HEK293 (cell line): ENCODE measurements at regions not wholly inside any gene's neighbourhood (a gene's known extent, or its start where the extent isn't known, plus 50 kb on each side); places are given as distances from the start of the nearest gene placed in this dataset.

Source experiments
- CTCF ChIA-PET: fragments of 350-600 bp; formaldehyde crosslinking; extraction: SDS; loops from one replicate; lab custom pipeline; 2021; ENCODE audit warnings: antibody characterized with exemption; lab: Yijun Ruan, JAX
- POLR2A ChIA-PET: fragments of 300-600 bp; formaldehyde crosslinking; extraction: SDS; loops from one replicate; lab custom pipeline; 2020; ENCODE audit warnings: antibody characterized with exemption, inconsistent platforms; lab: Yijun Ruan, JAX
- H3K27ac ChIP-seq: fragments of 200-500 bp; sonication (Bioruptor generic); 2 replicates; pipeline ENCODE4 v1.5.1; 2014; ENCODE audit warnings: low read depth, low read length, control low read depth, inconsistent platforms; ENCODE audit errors: extremely low read depth
- H3K36me3 ChIP-seq, 2 experiments: fragments of 200-500 bp in 1 of 2; sonication (Bioruptor generic) in 1 of 2; 1 replicate in 1 of 2; 2 replicates in 1 of 2; pipeline ENCODE4 v1.5.1; 2014 to 2017; ENCODE audit warnings: inconsistent platforms in 2 of 2, low read length in 2 of 2; ENCODE audit not compliant: control insufficient read depth in 2 of 2, insufficient read depth in 1 of 2
- H3K4me1 ChIP-seq: fragments of 200-500 bp; sonication (Bioruptor generic); 2 replicates; pipeline ENCODE4 v1.5.1; 2014; ENCODE audit warnings: mild to moderate bottlenecking, low read length, inconsistent platforms; ENCODE audit not compliant: control insufficient read depth, insufficient read depth
- H3K4me3 ChIP-seq: 2 replicates; pipeline ENCODE4 v1.5.1; 2011; ENCODE audit warnings: low read depth, mild to moderate bottlenecking, control low read depth, low read length, moderate library complexity
- H3K9me3 ChIP-seq: fragments of 200-500 bp; sonication (Bioruptor generic); 2 replicates; pipeline ENCODE4 v1.5.1; 2014; ENCODE audit warnings: low read depth, low read length, inconsistent platforms; ENCODE audit not compliant: control insufficient read depth, insufficient read depth
- GFI1B ChIP-seq: fragments of 450-650 bp; formaldehyde crosslinking; IDR thresholded peaks from 2 replicates; pipeline ENCODE4 v1.5.1; 2016; ENCODE audit warnings: missing biosample characterization, missing genetic modification characterization
- GLIS1 ChIP-seq: fragments of 450-650 bp; formaldehyde crosslinking; IDR thresholded peaks from 2 replicates; pipeline ENCODE4 v1.5.1; 2016; ENCODE audit warnings: missing biosample characterization, missing genetic modification characterization
- KLF1 ChIP-seq: fragments of 450-650 bp; formaldehyde crosslinking; IDR thresholded peaks from 2 replicates; pipeline ENCODE4 v1.5.1; 2016; ENCODE audit warnings: missing biosample characterization, missing genetic modification characterization
- KLF8 ChIP-seq: fragments of 450-650 bp; formaldehyde crosslinking; IDR thresholded peaks from 2 replicates; pipeline ENCODE4 v1.5.1; 2016; ENCODE audit warnings: missing biosample characterization, missing genetic modification characterization
- MEIS1 ChIP-seq: sonication (generic); formaldehyde crosslinking; IDR thresholded peaks from 2 replicates; pipeline ENCODE4 v1.8.1; 2022; ENCODE audit warnings: missing genetic modification reagents, mild to moderate bottlenecking, borderline replicate concordance
- SP7 ChIP-seq: fragments of 450-650 bp; formaldehyde crosslinking; IDR thresholded peaks from 2 replicates; pipeline ENCODE4 v1.5.1; 2016; ENCODE audit warnings: missing biosample characterization, missing genetic modification characterization
- ZBTB8A ChIP-seq: fragments of 450-650 bp; formaldehyde crosslinking; IDR thresholded peaks from 2 replicates; pipeline ENCODE4 v1.5.1; 2016; ENCODE audit warnings: missing biosample characterization, missing genetic modification characterization
- ZFP37 ChIP-seq: fragments of 450-650 bp; formaldehyde crosslinking; IDR thresholded peaks from 2 replicates; pipeline ENCODE4 v1.5.1; 2016; ENCODE audit warnings: missing biosample characterization, missing genetic modification characterization
- ZFP69B ChIP-seq: fragments of 450-650 bp; formaldehyde crosslinking; IDR thresholded peaks from 2 replicates; pipeline ENCODE4 v1.5.1; 2016; ENCODE audit warnings: missing biosample characterization, missing genetic modification characterization
- ZNF112 ChIP-seq: fragments of 450-650 bp; formaldehyde crosslinking; IDR thresholded peaks from 2 replicates; pipeline ENCODE4 v1.5.0; 2017; ENCODE audit warnings: missing biosample characterization, missing genetic modification characterization
- ZNF214 ChIP-seq: fragments of 450-650 bp; formaldehyde crosslinking; IDR thresholded peaks from 2 replicates; pipeline ENCODE4 v1.5.1; 2017; ENCODE audit warnings: missing biosample characterization, mild to moderate bottlenecking, missing genetic modification characterization, borderline replicate concordance
- ZNF311 ChIP-seq: fragments of 450-650 bp; formaldehyde crosslinking; IDR thresholded peaks from 2 replicates; pipeline ENCODE4 v1.5.1; 2017; ENCODE audit warnings: missing biosample characterization, missing genetic modification characterization, borderline replicate concordance
- ZNF501 ChIP-seq: fragments of 450-650 bp; formaldehyde crosslinking; IDR thresholded peaks from 2 replicates; pipeline ENCODE4 v1.5.1; 2016; ENCODE audit warnings: missing biosample characterization, missing genetic modification characterization
- ZNF530 ChIP-seq: fragments of 450-650 bp; formaldehyde crosslinking; IDR thresholded peaks from 2 replicates; pipeline ENCODE4 v1.5.1; 2016; ENCODE audit warnings: low read depth, missing biosample characterization, missing genetic modification characterization
- ZNF571 ChIP-seq: fragments of 450-650 bp; formaldehyde crosslinking; IDR thresholded peaks from 2 replicates; pipeline ENCODE4 v1.5.0; 2017; ENCODE audit warnings: missing biosample characterization, missing genetic modification characterization
- ZNF654 ChIP-seq: fragments of 450-650 bp; formaldehyde crosslinking; IDR thresholded peaks from 2 replicates; pipeline ENCODE4 v1.5.1; 2016; ENCODE audit warnings: low read depth, missing biosample characterization, missing genetic modification characterization
- ZNF670 ChIP-seq: fragments of 450-650 bp; formaldehyde crosslinking; IDR thresholded peaks from 2 replicates; pipeline ENCODE4 v1.5.1; 2016; ENCODE audit warnings: missing biosample characterization, missing genetic modification characterization, low read depth
- ZNF701 ChIP-seq: fragments of 450-650 bp; formaldehyde crosslinking; IDR thresholded peaks from 2 replicates; pipeline ENCODE4 v1.5.1; 2016; ENCODE audit warnings: missing biosample characterization, missing genetic modification characterization
- ZNF777 ChIP-seq: fragments of 450-650 bp; formaldehyde crosslinking; IDR thresholded peaks from 2 replicates; pipeline ENCODE4 v1.5.1; 2017; ENCODE audit warnings: missing biosample characterization, missing genetic modification characterization, borderline replicate concordance
- TF ChIP-seq, protein P1 (sequence below): fragments of 450-650 bp; formaldehyde crosslinking; IDR thresholded peaks from 2 replicates; pipeline ENCODE4 v1.5.1; 2016; ENCODE audit warnings: missing biosample characterization, missing genetic modification characterization
- TF ChIP-seq, protein P2 (sequence below): fragments of 450-650 bp; formaldehyde crosslinking; IDR thresholded peaks from 2 replicates; pipeline ENCODE4 v1.5.1; 2016; ENCODE audit warnings: missing biosample characterization, missing genetic modification characterization
- TF ChIP-seq, protein P3 (sequence below): fragments of 450-650 bp; formaldehyde crosslinking; IDR thresholded peaks from 2 replicates; pipeline ENCODE4 v1.5.1; 2016; ENCODE audit warnings: missing biosample characterization, missing genetic modification characterization, low read depth
- TF ChIP-seq, protein P4 (sequence below): fragments of 450-650 bp; formaldehyde crosslinking; IDR thresholded peaks from 2 replicates; pipeline ENCODE4 v1.5.1; 2017; ENCODE audit warnings: missing biosample characterization, missing genetic modification characterization

DNA sequence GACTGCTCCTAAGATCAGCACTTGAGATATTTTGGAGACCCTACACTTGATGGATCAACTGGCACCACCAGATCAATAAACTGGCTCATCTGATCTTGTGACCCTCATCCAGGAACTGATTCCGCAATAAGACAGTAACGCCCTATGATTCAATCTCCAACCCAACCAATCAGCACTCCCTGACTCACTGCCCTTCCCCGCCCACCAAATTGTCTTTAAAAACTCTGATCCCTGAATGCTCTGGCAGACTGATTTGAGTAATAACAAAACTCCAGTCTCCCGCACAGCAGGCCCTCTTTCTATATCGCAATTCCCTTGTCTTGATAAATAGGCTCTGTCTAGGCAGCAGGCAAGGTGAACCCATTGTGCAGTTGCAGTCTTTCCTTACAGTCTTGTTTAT is 677.0 kb downstream of the LRRC70 start (continued):
- TF ChIP-seq, protein P1, sequence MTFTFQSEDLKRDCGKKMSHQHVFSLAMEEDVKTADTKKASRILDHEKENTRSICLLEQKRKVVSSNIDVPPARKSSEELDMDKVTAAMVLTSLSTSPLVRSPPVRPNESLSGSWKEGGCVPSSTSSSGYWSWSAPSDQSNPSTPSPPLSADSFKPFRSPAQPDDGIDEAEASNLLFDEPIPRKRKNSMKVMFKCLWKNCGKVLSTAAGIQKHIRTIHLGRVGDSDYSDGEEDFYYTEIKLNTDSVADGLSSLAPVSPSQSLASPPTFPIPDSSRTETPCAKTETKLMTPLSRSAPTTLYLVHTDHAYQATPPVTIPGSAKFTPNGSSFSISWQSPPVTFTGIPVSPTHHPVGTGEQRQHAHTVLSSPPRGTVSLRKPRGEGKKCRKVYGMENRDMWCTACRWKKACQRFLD (tag by site-specific recombination): no peak
- no peak for TF ChIP-seq GLIS1 (tag by site-specific recombination)
- no peak for TF ChIP-seq ZNF501 (tag by site-specific recombination)
- TF ChIP-seq ZNF670 (tag by site-specific recombination): no peak
- TF ChIP-seq, protein P2, sequence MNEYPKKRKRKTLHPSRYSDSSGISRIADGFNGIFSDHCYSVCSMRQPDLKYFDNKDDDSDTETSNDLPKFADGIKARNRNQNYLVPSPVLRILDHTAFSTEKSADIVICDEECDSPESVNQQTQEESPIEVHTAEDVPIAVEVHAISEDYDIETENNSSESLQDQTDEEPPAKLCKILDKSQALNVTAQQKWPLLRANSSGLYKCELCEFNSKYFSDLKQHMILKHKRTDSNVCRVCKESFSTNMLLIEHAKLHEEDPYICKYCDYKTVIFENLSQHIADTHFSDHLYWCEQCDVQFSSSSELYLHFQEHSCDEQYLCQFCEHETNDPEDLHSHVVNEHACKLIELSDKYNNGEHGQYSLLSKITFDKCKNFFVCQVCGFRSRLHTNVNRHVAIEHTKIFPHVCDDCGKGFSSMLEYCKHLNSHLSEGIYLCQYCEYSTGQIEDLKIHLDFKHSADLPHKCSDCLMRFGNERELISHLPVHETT: no peak

DNA sequence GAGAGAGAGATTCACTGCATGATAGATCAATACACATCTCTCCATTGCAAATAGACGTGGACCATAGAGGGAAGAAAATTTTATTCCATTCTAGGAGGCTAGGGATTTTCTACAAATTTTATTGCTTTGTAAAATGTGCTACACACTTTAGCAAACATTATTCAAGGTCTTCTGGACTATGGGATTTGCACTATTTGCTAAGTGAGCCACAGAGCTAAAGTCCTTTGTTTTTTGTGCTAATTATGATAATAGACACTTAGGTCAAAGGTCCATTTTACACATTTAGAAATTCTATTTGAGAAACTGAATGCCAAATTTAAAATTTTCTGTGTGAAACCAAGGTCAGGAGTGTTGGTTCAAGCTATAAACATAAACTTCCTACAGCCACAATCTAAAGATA is 672.3 kb downstream of the LRRC70 start:
- POLR2A ChIA-PET: no interaction called here
- TF ChIP-seq KLF1 (tag by site-specific recombination) (no peak), KLF8 (tag by site-specific recombination) (no peak)
- TF ChIP-seq, all 188 proteins: peak for 0
- Histone ChIP-seq H3K4me3 (no peak overlapping the region), H3K27ac (no peak overlapping the region), H3K9me3 (no peaks in the 10 kb centered on the region), H3K36me3 (no peaks in the 10 kb centered on the region), H3K4me1 (no peaks in the 10 kb centered on the region)
- CTCF ChIA-PET: no interaction called here

DNA sequence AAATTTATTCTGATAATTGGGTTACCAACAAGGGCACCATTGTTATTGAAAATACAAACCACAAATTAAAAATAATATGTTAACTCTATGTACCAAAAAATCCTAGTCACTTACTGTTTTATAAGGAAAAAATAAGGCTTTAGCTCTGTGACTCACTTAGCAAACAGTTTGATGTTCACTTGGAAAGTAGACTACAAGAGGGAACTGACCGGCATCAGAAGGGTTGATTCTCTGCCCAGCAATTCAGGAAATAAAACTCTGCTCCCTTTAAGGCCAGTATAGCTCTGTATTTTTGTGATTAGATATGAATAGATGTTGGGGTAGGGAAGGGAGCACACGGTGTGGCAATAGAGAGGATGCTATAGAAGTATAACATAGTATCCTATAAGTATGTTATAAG is 671.3 kb downstream of the LRRC70 start:
- POLR2A ChIA-PET: no interaction called here
- H3K27ac ChIP-seq: no peak overlapping the region
- H3K4me1 ChIP-seq: no peaks in the 10 kb centered on the region
- H3K9me3 ChIP-seq: no peaks in the 10 kb centered on the region
- CTCF ChIA-PET: interaction anchor here (0.6 kb wide), 1 partner anchor 1033 kb away, joined by 4 read pairs; no protein-coding TSS in a partner anchor
- H3K4me3 ChIP-seq: no peak overlapping the region
- no peak for TF ChIP-seq ZNF701 (tag by site-specific recombination)
- no peaks in the 10 kb centered on the region for H3K36me3 ChIP-seq

DNA sequence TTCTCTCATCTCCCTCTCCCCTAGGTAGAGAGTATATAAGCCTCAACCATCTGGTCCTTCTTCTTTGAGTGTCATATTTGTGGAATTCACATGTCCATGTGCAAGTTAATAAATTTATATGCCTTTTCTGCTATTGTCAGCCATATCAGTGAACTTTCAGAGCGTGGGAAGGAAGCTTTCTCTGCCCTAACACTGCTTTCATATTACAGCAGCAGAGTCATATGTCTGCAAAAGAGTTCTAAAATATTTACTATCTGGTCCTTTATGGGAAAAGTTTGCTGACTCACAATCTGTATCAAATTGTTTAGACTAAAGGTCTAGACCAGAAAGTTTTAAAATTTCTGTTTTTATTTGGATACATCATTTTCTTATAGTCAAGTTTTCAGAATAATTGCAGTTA is 669.0 kb downstream of the LRRC70 start:
- H3K36me3 ChIP-seq: no peaks in the 10 kb centered on the region
- H3K9me3 ChIP-seq: no peaks in the 10 kb centered on the region
- no peaks in the 10 kb centered on the region for H3K4me1 ChIP-seq
- ChIA-PET CTCF (no interaction called here), POLR2A (no interaction called here)
- no peak overlapping the region for H3K27ac ChIP-seq
- TF ChIP-seq ZFP69B (tag by site-specific recombination) (no peak), ZNF214 (tag by site-specific recombination) (no peak), SP7 (tag by site-specific recombination) (no peak), ZNF777 (tag by site-specific recombination) (no peak), ZNF311 (tag by site-specific recombination) (no peak), ZNF571 (tag by site-specific recombination) (no peak), ZNF112 (tag by site-specific recombination) (no peak)
- TF ChIP-seq, all 188 proteins: peak for 0
- H3K4me3 ChIP-seq: no peak overlapping the region

DNA sequence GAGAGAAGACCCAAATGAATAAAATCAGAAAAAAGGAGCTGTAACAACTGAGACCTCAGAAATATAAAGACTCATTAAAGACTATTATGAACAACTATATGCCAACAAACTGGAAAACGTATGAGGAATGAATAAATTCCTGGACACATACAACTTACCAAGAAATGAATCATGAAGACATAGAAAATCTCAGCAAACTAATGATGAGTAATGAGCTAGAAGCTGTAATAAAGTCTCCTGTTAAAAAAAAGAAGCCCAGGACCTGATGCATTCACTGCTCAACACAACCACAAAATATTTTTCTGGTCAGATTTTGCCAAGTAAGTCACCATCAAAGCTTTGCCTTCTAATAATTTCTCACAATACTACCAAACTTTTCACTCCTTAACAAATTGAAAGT is 666.7 kb downstream of the LRRC70 start:
- no peak overlapping the region for H3K4me3 ChIP-seq
- H3K36me3 ChIP-seq: no peaks in the 10 kb centered on the region
- no peaks in the 10 kb centered on the region for H3K9me3 ChIP-seq
- CTCF ChIA-PET: no interaction called here
- POLR2A ChIA-PET: no interaction called here
- no peak overlapping the region for H3K27ac ChIP-seq
- H3K4me1 ChIP-seq: no peaks in the 10 kb centered on the region
- no peak for TF ChIP-seq MEIS1 (CRISPR knock-in tag)
- TF ChIP-seq GFI1B: no peak
- TF ChIP-seq ZFP37 (tag by site-specific recombination): no peak
- TF ChIP-seq ZNF112 (tag by site-specific recombination): no peak
- TF ChIP-seq ZNF530 (tag by site-specific recombination): no peak
- no peak for TF ChIP-seq ZNF654 (tag by site-specific recombination)
- no peak for TF ChIP-seq ZBTB8A (tag by site-specific recombination)
- TF ChIP-seq, protein P3, sequence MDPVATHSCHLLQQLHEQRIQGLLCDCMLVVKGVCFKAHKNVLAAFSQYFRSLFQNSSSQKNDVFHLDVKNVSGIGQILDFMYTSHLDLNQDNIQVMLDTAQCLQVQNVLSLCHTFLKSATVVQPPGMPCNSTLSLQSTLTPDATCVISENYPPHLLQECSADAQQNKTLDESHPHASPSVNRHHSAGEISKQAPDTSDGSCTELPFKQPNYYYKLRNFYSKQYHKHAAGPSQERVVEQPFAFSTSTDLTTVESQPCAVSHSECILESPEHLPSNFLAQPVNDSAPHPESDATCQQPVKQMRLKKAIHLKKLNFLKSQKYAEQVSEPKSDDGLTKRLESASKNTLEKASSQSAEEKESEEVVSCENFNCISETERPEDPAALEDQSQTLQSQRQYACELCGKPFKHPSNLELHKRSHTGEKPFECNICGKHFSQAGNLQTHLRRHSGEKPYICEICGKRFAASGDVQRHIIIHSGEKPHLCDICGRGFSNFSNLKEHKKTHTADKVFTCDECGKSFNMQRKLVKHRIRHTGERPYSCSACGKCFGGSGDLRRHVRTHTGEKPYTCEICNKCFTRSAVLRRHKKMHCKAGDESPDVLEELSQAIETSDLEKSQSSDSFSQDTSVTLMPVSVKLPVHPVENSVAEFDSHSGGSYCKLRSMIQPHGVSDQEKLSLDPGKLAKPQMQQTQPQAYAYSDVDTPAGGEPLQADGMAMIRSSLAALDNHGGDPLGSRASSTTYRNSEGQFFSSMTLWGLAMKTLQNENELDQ (tag by site-specific recombination): no peak
- TF ChIP-seq, protein P4, sequence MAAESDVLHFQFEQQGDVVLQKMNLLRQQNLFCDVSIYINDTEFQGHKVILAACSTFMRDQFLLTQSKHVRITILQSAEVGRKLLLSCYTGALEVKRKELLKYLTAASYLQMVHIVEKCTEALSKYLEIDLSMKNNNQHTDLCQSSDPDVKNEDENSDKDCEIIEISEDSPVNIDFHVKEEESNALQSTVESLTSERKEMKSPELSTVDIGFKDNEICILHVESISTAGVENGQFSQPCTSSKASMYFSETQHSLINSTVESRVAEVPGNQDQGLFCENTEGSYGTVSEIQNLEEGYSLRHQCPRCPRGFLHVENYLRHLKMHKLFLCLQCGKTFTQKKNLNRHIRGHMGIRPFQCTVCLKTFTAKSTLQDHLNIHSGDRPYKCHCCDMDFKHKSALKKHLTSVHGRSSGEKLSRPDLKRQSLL: no peak
